WTC11 (cell line): ENCODE measurements at regions not wholly inside any gene's neighbourhood (a gene's known extent, or its start where the extent isn't known, plus 50 kb on each side); places are given as distances from the start of the nearest gene placed in this dataset.

Experiments
- CTCF ChIP-seq: fragments of 200-600 bp; IDR thresholded peaks from 2 replicates; pipeline ENCODE4 v1.8.0; 2022; ENCODE audit warnings: antibody characterized with exemption
- SMAD3 ChIP-seq: sonication (generic); formaldehyde crosslinking; IDR thresholded peaks from 2 replicates; pipeline ENCODE4 v1.8.0; 2022; ENCODE audit warnings: missing genetic modification reagents, mild to moderate bottlenecking, borderline replicate concordance
- TCF7 ChIP-seq: sonication (generic); formaldehyde crosslinking; IDR thresholded peaks from 2 replicates; pipeline ENCODE4 v1.8.0; 2022; ENCODE audit warnings: mild to moderate bottlenecking, low read depth, missing genetic modification reagents, moderate library complexity

GRCh38 chr6:111941686-111942330 is 68.6 kb upstream of the FYN start:
- no peak for TF ChIP-seq SMAD3 (CRISPR knock-in tag)
- TF ChIP-seq CTCF: no peak
- TF ChIP-seq TCF7 (CRISPR knock-in tag): no peak
